Neutrophil (primary cell): ENCODE measurements at regions not wholly inside any gene's neighbourhood (a gene's known extent, or its start where the extent isn't known, plus 50 kb on each side); places are given as distances from the start of the nearest gene placed in this dataset.

Experiments used
- H3K27ac ChIP-seq: fragments of 200-600 bp; sonication (generic); 2 replicates; pipeline ENCODE4 v1.5.1; 2016; ENCODE audit warnings: mild to moderate bottlenecking, moderate library complexity
- H3K27me3 ChIP-seq: fragments of 200-600 bp; sonication (generic); 2 replicates; pipeline ENCODE4 v1.6.0; 2016; ENCODE audit warnings: mild to moderate bottlenecking
- H3K36me3 ChIP-seq: fragments of 200-600 bp; sonication (generic); 2 replicates; pipeline ENCODE4 v1.5.1; 2017
- H3K4me1 ChIP-seq, 2 experiments: fragments of 200-600 bp in 1 of 2; sonication (generic) in 1 of 2; 1 replicate in 1 of 2; 2 replicates in 1 of 2; pipeline versions ENCODE4 v1.5.1 to v1.6.1; 2013 to 2016; ENCODE audit warnings: low read depth in 1 of 2, low read length in 1 of 2, mild to moderate bottlenecking in 1 of 2, moderate library complexity in 1 of 2; ENCODE audit not compliant: control insufficient read depth in 1 of 2, insufficient read depth in 1 of 2
- H3K4me3 ChIP-seq, 2 experiments: fragments of 200-600 bp in 1 of 2; sonication (generic) in 1 of 2; 1 replicate in 1 of 2; 2 replicates in 1 of 2; pipeline ENCODE4 v1.5.1; 2013 to 2016; ENCODE audit warnings: low read depth in 1 of 2, low read length in 1 of 2, mild to moderate bottlenecking in 1 of 2, moderate library complexity in 1 of 2
- H3K9me3 ChIP-seq: fragments of 200-600 bp; sonication (generic); 2 replicates; pipeline ENCODE4 v1.5.1; 2016
- CTCF ChIP-seq: fragments of 200-600 bp; sonication (generic); IDR thresholded peaks from 2 replicates; pipeline ENCODE4 v1.5.1; 2016; ENCODE audit warnings: antibody characterized with exemption

GRCh38 chr14:100422556-100423316 is 99.6 kb downstream of the SLC25A47 start:
- no peaks in the 10 kb centered on the region for H3K36me3 ChIP-seq
- peaks cover 14 to 16% of the 10 kb centered on the region in 2 experiments for H3K4me1 ChIP-seq
- H3K27ac ChIP-seq, result no peak overlapping the region
- no peaks in the 10 kb centered on the region for H3K27me3 ChIP-seq
- H3K9me3 ChIP-seq, result no peaks in the 10 kb centered on the region
- no peak for TF ChIP-seq CTCF
- no peak overlapping the region for H3K4me3 ChIP-seq

- Histone ChIP-seq H3K36me3 (no peaks in the 10 kb centered on the region), H3K9me3 (no peaks in the 10 kb centered on the region), H3K27me3 (no peaks in the 10 kb centered on the region), H3K4me3 (no peak overlapping the region), H3K4me1 (peaks cover 14 to 16% of the 10 kb centered on the region in 2 experiments), H3K27ac (no peak overlapping the region)
- no peak for TF ChIP-seq CTCF
Measured at GRCh38 chr14:100423317-100424010, 100.3 kb downstream of the SLC25A47 start.

- H3K4me1 ChIP-seq, result peaks cover 14 to 16% of the 10 kb centered on the region in 2 experiments
- no peaks in the 10 kb centered on the region for H3K36me3 ChIP-seq
- H3K27me3 ChIP-seq, result no peaks in the 10 kb centered on the region
- H3K4me3 ChIP-seq, result no peak overlapping the region
- H3K9me3 ChIP-seq, result no peaks in the 10 kb centered on the region
- no peak for TF ChIP-seq CTCF
- H3K27ac ChIP-seq, result peak overlapping the region; percentile 69
Measured at GRCh38 chr14:100424504-100425428, 101.6 kb downstream of the SLC25A47 start.

- Histone ChIP-seq H3K36me3 (no peaks in the 10 kb centered on the region), H3K27me3 (no peaks in the 10 kb centered on the region), H3K27ac (peak overlapping the region; percentile 69), H3K4me3 (no peak overlapping the region), H3K9me3 (no peaks in the 10 kb centered on the region), H3K4me1 (peaks cover 14 to 16% of the 10 kb centered on the region in 2 experiments)
- no peak for TF ChIP-seq CTCF
Measured at GRCh38 chr14:100425429-100425827, 102.3 kb downstream of the SLC25A47 start.

- H3K9me3 ChIP-seq, result no peaks in the 10 kb centered on the region
- no peak for TF ChIP-seq CTCF
- no peaks in the 10 kb centered on the region for H3K27me3 ChIP-seq
- no peaks in the 10 kb centered on the region for H3K36me3 ChIP-seq
- no peak overlapping the region for H3K4me3 ChIP-seq
- H3K27ac ChIP-seq, result no peak overlapping the region
- peaks cover 14 to 16% of the 10 kb centered on the region in 2 experiments for H3K4me1 ChIP-seq
Measured at GRCh38 chr14:100426314-100426713, 103.2 kb downstream of the SLC25A47 start.
